Activated T-cell treated with anti-CD3 and anti-CD28 coated beads, Interleukin-2, amount 50 U/mL, for 72 hours (primary cell): ENCODE measurements at regions not wholly inside any gene's neighbourhood (a gene's known extent, or its start where the extent isn't known, plus 50 kb on each side); places are given as distances from the start of the nearest gene placed in this dataset.
A peak's percentile ranks its signal among the peaks of the same experiment; 100 is the strongest.
"Not testable (repeated sequence)": the region's sequence is repeated elsewhere in the genome, so short reads cannot be mapped to it uniquely, and the experiment has no call there.

Experiments used
- ATAC-seq, 2 donors: fragments of 150-1000 bp; cut with Tn5 transposase; replicated peaks in 1 of 2; 2 replicates each; pipeline ENCODE4 v1.10.0; 2021; ENCODE audit warnings: moderate library complexity in 2 of 2, mild to moderate bottlenecking in 1 of 2
- DNase-seq, 2 donors: peaks; one replicate each; pipeline ENCODE4 v3.0.0; 2021 to 2022; ENCODE audit warnings: mixed read lengths in 1 of 2
- H3K27ac Mint-ChIP-seq: one replicate; pipeline ENCODE4 v1.8.0; 2022; ENCODE audit warnings: mild to moderate bottlenecking, moderate library complexity, mixed read lengths
- H3K27me3 Mint-ChIP-seq: one replicate; pipeline ENCODE4 v1.8.0; 2022; ENCODE audit warnings: low read depth, mixed read lengths
- H3K36me3 Mint-ChIP-seq, 2 donors: one replicate each; pipeline ENCODE4 v1.8.0; 2022; ENCODE audit warnings: mixed read lengths in 2 of 2, mild to moderate bottlenecking in 1 of 2; ENCODE audit not compliant: insufficient read depth in 2 of 2
- H3K4me1 Mint-ChIP-seq: one replicate; pipeline ENCODE4 v1.8.0; 2022; ENCODE audit warnings: low read depth, mixed read lengths
- H3K4me3 Mint-ChIP-seq, 2 donors: one replicate each; pipeline ENCODE4 v1.8.0; 2022; ENCODE audit warnings: mild to moderate bottlenecking in 2 of 2, mixed read lengths in 2 of 2, moderate library complexity in 2 of 2
- H3K9me3 Mint-ChIP-seq, 2 donors: one replicate each; pipeline ENCODE4 v1.8.0; 2022; ENCODE audit warnings: mixed read lengths in 2 of 2

DNA sequence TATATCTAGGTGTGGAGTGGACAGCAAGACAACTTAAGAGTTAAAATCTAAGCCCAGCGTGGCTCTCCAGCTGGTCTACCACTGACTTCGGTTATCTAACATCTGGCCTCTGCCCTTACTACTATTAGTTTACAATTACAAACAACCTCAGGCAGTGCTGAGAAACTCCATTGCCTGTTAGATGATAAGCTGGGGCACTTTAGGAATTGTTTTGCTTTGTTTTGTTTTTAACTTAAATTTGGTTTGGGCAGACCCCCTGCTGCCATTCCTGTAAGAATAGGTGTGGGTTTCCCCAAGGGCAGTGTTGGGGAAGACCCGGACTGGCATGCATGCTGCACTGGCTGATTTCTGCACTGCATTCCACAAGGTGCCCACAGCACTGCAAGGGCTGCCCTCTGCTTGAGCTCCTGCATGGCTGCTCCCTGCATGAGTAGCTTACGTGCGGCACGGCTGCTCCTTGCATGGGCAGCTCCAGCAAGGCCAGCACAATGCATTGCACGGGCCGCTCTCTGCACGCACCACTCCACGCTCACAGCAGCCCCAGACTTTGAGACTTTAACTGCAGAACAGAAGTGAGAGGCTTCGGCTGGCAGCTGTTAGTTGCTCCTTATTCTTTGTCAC is 74.2 kb upstream of the SERTAD2 start:
- Mint-ChIP-seq H3K36me3 (peaks cover 0 to 5% of the 10 kb centered on the region in 2 donors), H3K4me1 (peaks cover 71% of the 10 kb centered on the region)
- ATAC-seq, result no peak

GRCh38 chr2:64730551-64731262 is 77.0 kb upstream of the SERTAD2 start:
- Mint-ChIP-seq H3K27me3 (no peaks in the 10 kb centered on the region), H3K4me3 (peak overlapping the region; percentile 87 to 90), H3K4me1 (peaks cover 63% of the 10 kb centered on the region), H3K36me3 (peaks cover 0 to 6% of the 10 kb centered on the region in 2 donors), H3K9me3 (no peaks in the 10 kb centered on the region), H3K27ac (peak overlapping the region; percentile 98)
- ATAC-seq, result peak; percentile 72 to 74
- peak; percentile 30 to 37 for DNase-seq

More for the DNA sequence above, 74.2 kb upstream of the SERTAD2 start:
- no peaks in the 10 kb centered on the region for H3K27me3 Mint-ChIP-seq
- H3K9me3 Mint-ChIP-seq, result no peaks in the 10 kb centered on the region
- H3K27ac Mint-ChIP-seq, result no peak overlapping the region
- peak overlapping the region; percentile 63 to 85 for H3K4me3 Mint-ChIP-seq
- DNase-seq, result no peak

- H3K36me3 Mint-ChIP-seq, result peaks cover 0 to 6% of the 10 kb centered on the region in 2 donors
- DNase-seq (no peak), ATAC-seq (no peak)
- no peaks in the 10 kb centered on the region for H3K9me3 Mint-ChIP-seq
- peak overlapping the region; percentile 98 for H3K27ac Mint-ChIP-seq
- peak overlapping the region; percentile 87 to 90 for H3K4me3 Mint-ChIP-seq
- H3K27me3 Mint-ChIP-seq, result no peaks in the 10 kb centered on the region
- H3K4me1 Mint-ChIP-seq, result peaks cover 65% of the 10 kb centered on the region
Measured at GRCh38 chr2:64731263-64731643, 77.5 kb upstream of the SERTAD2 start.

- no peak for DNase-seq
- no peaks in the 10 kb centered on the region for H3K27me3 Mint-ChIP-seq
- H3K4me1 Mint-ChIP-seq, result peaks cover 63% of the 10 kb centered on the region
- H3K9me3 Mint-ChIP-seq, result no peaks in the 10 kb centered on the region
- no peak overlapping the region for H3K27ac Mint-ChIP-seq
- peak overlapping the region; percentile 87 to 90 for H3K4me3 Mint-ChIP-seq
- no peak for ATAC-seq
- peaks cover 0 to 6% of the 10 kb centered on the region in 2 donors for H3K36me3 Mint-ChIP-seq
Measured at GRCh38 chr2:64731746-64732145, 78.0 kb upstream of the SERTAD2 start.

DNA sequence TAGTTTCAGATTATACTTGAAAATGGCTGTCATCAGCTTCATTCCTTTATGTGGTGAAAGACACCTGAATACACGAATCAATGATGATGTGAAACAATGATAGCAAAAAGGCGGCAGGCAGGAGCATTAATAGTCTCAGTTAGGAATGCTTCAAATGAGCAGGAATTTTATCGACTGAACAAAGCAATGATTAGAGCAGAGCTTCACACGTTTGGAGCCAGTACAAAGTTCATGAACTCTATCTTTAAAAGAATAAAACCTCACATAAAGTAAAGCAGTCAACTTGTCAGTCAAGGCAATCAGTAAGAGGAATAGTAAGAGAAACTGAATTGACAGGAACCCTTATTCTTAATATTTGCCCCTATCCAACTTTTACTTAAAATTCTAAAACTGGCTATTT is 78.4 kb upstream of the SERTAD2 start:
- Mint-ChIP-seq H3K4me1 (peaks cover 63% of the 10 kb centered on the region), H3K4me3 (no peak overlapping the region), H3K27me3 (no peaks in the 10 kb centered on the region), H3K9me3 (no peaks in the 10 kb centered on the region), H3K36me3 (peaks cover 0 to 6% of the 10 kb centered on the region in 2 donors), H3K27ac (no peak overlapping the region)
- DNase-seq (no peak), ATAC-seq (no peak)

GRCh38 chr2:64735504-64735903 is 81.8 kb upstream of the SERTAD2 start:
- DNase-seq, result no peak
- Mint-ChIP-seq H3K27ac (no peak overlapping the region), H3K9me3 (no peaks in the 10 kb centered on the region), H3K4me1 (peaks cover 55% of the 10 kb centered on the region), H3K4me3 (no peak overlapping the region), H3K27me3 (no peaks in the 10 kb centered on the region), H3K36me3 (peaks cover 0 to 6% of the 10 kb centered on the region in 2 donors)
- ATAC-seq, result no peak

- no peak for DNase-seq
- peak overlapping the region; percentile 92 for H3K27ac Mint-ChIP-seq
- ATAC-seq, result peak; percentile 87 to 91
- no peaks in the 10 kb centered on the region for H3K9me3 Mint-ChIP-seq
- peaks cover 38% of the 10 kb centered on the region for H3K4me1 Mint-ChIP-seq
- peak overlapping the region; percentile 68 to 75 for H3K4me3 Mint-ChIP-seq
- H3K27me3 Mint-ChIP-seq, result no peaks in the 10 kb centered on the region
- H3K36me3 Mint-ChIP-seq, result peaks cover 0 to 1% of the 10 kb centered on the region in 2 donors
Measured at GRCh38 chr2:64737547-64737946, 83.8 kb upstream of the SERTAD2 start.

- H3K9me3 Mint-ChIP-seq, result no peaks in the 10 kb centered on the region
- H3K4me3 Mint-ChIP-seq, result peak overlapping the region; percentile 68 to 75
- ATAC-seq (peak; percentile 75 to 84), DNase-seq (no peak)
- H3K27me3 Mint-ChIP-seq, result no peaks in the 10 kb centered on the region
- peaks cover 38% of the 10 kb centered on the region for H3K4me1 Mint-ChIP-seq
- H3K27ac Mint-ChIP-seq, result peak overlapping the region; percentile 92
- H3K36me3 Mint-ChIP-seq, result peaks cover 0 to 1% of the 10 kb centered on the region in 2 donors
Measured at GRCh38 chr2:64738026-64738425, 84.3 kb upstream of the SERTAD2 start.

DNA sequence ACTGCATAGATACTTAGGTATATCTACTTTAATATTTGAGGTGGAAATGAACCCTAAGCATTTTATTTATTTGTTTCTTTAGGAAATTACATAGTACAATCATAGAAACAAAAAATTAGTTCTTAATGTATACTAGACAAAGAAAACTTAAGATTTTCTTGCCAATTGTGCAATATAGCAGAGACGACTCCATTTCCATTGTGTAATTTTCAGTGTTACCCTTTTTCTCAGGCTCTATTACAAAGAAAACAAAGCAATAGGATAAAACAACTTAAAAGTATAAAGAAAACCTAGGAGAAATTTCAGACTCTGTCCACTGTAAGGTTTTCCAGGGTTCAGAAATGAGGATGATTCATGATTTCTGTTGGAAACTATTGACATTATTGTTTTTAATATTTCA is 89.0 kb upstream of the SERTAD2 start:
- Mint-ChIP-seq H3K9me3 (no peaks in the 10 kb centered on the region), H3K36me3 (no peaks in the 10 kb centered on the region), H3K4me1 (peaks cover 14% of the 10 kb centered on the region), H3K4me3 (no peak overlapping the region), H3K27me3 (no peaks in the 10 kb centered on the region), H3K27ac (no peak overlapping the region)
- ATAC-seq, result no peak
- no peak for DNase-seq

DNA sequence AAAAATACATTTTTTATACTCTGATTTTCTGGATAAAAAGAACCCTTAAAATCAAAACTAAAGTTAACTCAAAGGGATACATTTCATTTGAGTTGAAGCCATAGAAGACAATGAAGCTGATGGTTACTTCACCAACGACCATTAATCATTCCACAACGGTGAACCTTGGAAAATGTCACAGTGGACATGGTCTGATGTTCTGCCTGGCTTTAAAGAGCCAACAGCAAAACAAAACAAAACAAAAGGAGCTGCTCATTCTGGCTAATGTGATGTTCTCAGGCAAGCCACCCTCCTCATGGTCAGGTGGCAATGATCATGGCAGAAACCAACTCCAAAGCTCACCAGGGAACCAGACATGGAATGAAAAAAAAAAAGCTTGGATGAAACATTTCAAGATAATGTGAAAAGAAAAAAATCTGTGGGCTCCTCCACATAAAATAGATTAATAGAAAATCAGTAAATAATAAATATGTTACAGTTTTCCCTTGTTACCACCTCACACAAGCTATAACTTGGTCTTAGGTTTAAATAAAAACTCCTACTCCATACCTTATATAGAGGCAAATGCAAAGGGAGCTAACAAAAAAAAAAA is 90.1 kb upstream of the SERTAD2 start:
- H3K9me3 Mint-ChIP-seq, result no peaks in the 10 kb centered on the region
- no peaks in the 10 kb centered on the region for H3K27me3 Mint-ChIP-seq
- no peak overlapping the region for H3K4me3 Mint-ChIP-seq
- ATAC-seq (no peak), DNase-seq (no peak)
- no peak overlapping the region for H3K27ac Mint-ChIP-seq
- H3K36me3 Mint-ChIP-seq, result no peaks in the 10 kb centered on the region
- H3K4me1 Mint-ChIP-seq, result peaks cover 11% of the 10 kb centered on the region

DNA sequence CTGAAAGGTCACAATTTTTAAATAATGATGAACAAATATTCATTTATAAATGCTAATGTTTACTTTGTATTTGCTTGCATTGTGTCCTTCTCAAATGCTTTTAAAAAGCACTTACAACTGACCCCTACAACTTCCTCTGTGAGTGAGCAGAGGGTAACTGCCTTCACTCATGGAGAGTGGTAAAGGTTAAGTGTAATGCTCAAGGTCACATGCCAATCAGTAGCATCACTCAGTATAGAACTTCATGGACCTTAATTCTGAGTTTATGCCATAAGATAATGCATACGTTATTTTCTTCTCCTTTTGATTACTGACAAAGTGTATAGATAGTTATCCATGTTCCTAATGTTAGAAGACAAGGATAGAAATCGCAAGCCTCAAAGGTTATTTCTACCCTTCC is 91.8 kb upstream of the SERTAD2 start:
- H3K27me3 Mint-ChIP-seq, result no peaks in the 10 kb centered on the region
- ATAC-seq (no peak), DNase-seq (no peak)
- H3K27ac Mint-ChIP-seq, result no peak overlapping the region
- H3K4me3 Mint-ChIP-seq, result no peak overlapping the region
- no peaks in the 10 kb centered on the region for H3K9me3 Mint-ChIP-seq
- H3K36me3 Mint-ChIP-seq, result no peaks in the 10 kb centered on the region
- peaks cover 9% of the 10 kb centered on the region for H3K4me1 Mint-ChIP-seq

DNA sequence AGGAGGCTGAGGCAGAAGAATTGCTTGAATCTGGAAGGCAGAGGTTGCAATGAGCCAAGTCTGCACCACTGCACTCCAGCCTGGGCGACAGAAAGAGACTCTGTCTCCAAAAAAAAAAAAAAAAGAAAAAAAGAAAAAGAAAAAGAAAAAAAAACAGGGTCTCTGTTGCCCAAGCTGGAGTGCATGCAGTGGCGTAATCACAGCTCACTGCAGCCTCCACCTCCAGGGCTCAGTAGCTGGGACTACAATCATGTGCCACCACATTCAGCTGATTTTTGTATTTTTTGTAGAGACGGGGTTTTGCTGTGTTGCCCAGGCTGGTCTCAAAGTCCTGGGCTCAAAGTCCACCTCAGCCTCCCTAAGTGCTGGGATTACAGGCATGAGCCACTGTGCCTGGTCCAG is 94.0 kb upstream of the SERTAD2 start:
- not testable (repeated sequence) for H3K36me3 Mint-ChIP-seq, DNase-seq, ATAC-seq, H3K27me3 Mint-ChIP-seq, H3K9me3 Mint-ChIP-seq, H3K4me3 Mint-ChIP-seq, H3K27ac Mint-ChIP-seq
- H3K4me1 Mint-ChIP-seq, result peaks cover 20% of the 10 kb centered on the region

- Mint-ChIP-seq H3K4me3 (peak overlapping the region; percentile 93 to 98), H3K27me3 (no peaks in the 10 kb centered on the region), H3K4me1 (peaks cover 24% of the 10 kb centered on the region), H3K36me3 (no peaks in the 10 kb centered on the region), H3K9me3 (no peaks in the 10 kb centered on the region), H3K27ac (no peak overlapping the region)
- DNase-seq (no peak), ATAC-seq (no peak)
Measured at GRCh38 chr2:64748147-64748546, 94.4 kb upstream of the SERTAD2 start.
